Naive B cell (primary cell): ENCODE measurements at regions not wholly inside any gene's neighbourhood (a gene's known extent, or its start where the extent isn't known, plus 50 kb on each side); places are given as distances from the start of the nearest gene placed in this dataset.

Experiments used
- ATAC-seq, 2 donors: fragments of 150-1000 bp; cut with Tn5 transposase; 2 replicates each; pipeline ENCODE4 v1.10.0; 2021; ENCODE audit warnings: low read depth in 2 of 2, mild to moderate bottlenecking in 2 of 2, moderate library complexity in 2 of 2
- DNase-seq: peaks from one replicate; pipeline ENCODE4 v3.0.0; 2022
- H3K27ac Mint-ChIP-seq, 6 donors: one replicate each; pipeline ENCODE4 v1.8.0; 2020 to 2022; ENCODE audit warnings: mild to moderate bottlenecking in 6 of 6, mixed read lengths in 6 of 6, moderate library complexity in 5 of 6, inconsistent platforms in 2 of 6
- H3K27me3 Mint-ChIP-seq, 3 donors: one replicate each; pipeline ENCODE4 v1.8.0; 2021 to 2022; ENCODE audit warnings: mixed read lengths in 3 of 3, mild to moderate bottlenecking in 1 of 3
- H3K36me3 Mint-ChIP-seq, 2 donors: one replicate each; pipeline ENCODE4 v1.8.0; 2020 to 2022; ENCODE audit warnings: mixed read lengths in 2 of 2, inconsistent platforms in 1 of 2, mild to moderate bottlenecking in 1 of 2
- H3K4me1 Mint-ChIP-seq, 3 donors: one replicate each; pipeline ENCODE4 v1.8.0; 2020 to 2022; ENCODE audit warnings: mixed read lengths in 3 of 3, inconsistent platforms in 1 of 3, mild to moderate bottlenecking in 1 of 3, moderate library complexity in 1 of 3
- H3K4me3 Mint-ChIP-seq, 8 donors: one replicate each; pipeline ENCODE4 v1.8.0; 2020 to 2022; ENCODE audit warnings: mild to moderate bottlenecking in 8 of 8, mixed read lengths in 8 of 8, moderate library complexity in 8 of 8, inconsistent platforms in 2 of 8
- H3K9me3 Mint-ChIP-seq, 7 donors: one replicate each; pipeline ENCODE4 v1.8.0; 2020 to 2022; ENCODE audit warnings: mixed read lengths in 7 of 7, mild to moderate bottlenecking in 5 of 7, inconsistent platforms in 2 of 7, moderate library complexity in 1 of 7

DNA sequence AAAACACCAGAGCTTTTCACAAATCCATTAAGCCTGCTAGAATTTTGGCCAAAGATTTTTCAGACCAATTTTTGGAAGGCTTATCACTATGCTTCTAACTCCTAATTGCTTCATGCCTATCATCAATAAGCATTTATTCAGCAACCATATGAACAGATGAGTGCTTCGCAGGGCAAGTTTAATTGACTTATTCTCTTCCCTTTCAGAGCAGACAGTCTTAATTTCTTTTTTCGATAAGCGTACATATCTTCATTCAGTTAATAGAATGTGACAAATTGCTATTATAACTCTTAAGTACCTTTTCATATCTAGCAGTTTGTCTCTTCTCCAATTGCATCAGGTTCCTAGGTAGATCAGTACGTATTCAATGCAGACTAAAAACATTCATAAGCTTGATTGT is 298.4 kb upstream of the ANO5 start:
- Mint-ChIP-seq H3K4me1 (no peaks in the 10 kb centered on the region), H3K4me3 (no peak overlapping the region), H3K27me3 (no peaks in the 10 kb centered on the region), H3K36me3 (no peaks in the 10 kb centered on the region), H3K9me3 (peaks cover 0 to 7% (median 1%) of the 10 kb centered on the region in 7 donors), H3K27ac (no peak overlapping the region)
- DNase-seq (no peak), ATAC-seq (no peak)

DNA sequence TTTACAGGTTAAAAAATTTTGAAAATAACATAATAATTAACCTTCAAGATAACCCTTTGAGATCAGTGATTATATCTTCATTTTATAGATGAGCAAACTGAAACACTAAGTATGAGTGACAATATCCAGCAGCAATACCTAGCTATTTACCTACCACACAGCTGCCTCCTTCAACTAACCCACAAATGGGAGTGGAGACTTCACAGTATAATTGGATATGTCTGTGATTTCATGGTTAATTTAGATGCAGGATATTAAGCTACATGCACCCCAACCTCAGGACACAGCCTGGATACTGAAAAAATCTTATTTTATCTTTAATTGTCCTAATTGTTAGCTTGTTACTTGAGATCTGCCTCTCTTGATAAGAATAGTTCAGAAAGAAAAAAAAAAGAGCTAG is 297.2 kb upstream of the ANO5 start:
- H3K4me3 Mint-ChIP-seq: no peak overlapping the region
- peaks cover 0 to 8% (median under 1%) of the 10 kb centered on the region in 7 donors for H3K9me3 Mint-ChIP-seq
- DNase-seq (no peak), ATAC-seq (no peak)
- no peak overlapping the region for H3K27ac Mint-ChIP-seq
- no peaks in the 10 kb centered on the region for H3K27me3 Mint-ChIP-seq
- no peaks in the 10 kb centered on the region for H3K4me1 Mint-ChIP-seq
- no peaks in the 10 kb centered on the region for H3K36me3 Mint-ChIP-seq

DNA sequence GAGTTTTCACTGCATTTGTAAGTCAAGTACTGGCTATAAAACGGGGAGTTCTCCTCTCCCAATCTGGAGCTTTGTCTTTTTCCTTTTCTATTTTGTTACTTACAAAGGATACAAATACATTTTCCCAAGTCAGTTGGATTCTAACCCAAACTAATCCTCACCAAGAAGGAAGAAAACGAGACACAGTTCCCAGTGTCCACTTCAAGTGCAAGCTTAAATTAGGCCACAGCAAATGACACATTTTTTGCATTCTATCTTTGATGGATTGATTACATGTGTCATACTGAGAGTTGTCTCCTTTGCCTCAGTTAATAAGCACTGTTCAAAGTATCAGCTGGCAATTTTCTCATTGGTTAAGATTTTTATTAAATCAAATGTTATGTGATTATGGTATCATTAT is 296.7 kb upstream of the ANO5 start:
- peaks cover 0 to 6% (median 0%) of the 10 kb centered on the region in 7 donors for H3K9me3 Mint-ChIP-seq
- no peaks in the 10 kb centered on the region for H3K4me1 Mint-ChIP-seq
- no peaks in the 10 kb centered on the region for H3K36me3 Mint-ChIP-seq
- no peak overlapping the region for H3K27ac Mint-ChIP-seq
- no peak overlapping the region for H3K4me3 Mint-ChIP-seq
- no peaks in the 10 kb centered on the region for H3K27me3 Mint-ChIP-seq
- ATAC-seq (no peak), DNase-seq (no peak)

DNA sequence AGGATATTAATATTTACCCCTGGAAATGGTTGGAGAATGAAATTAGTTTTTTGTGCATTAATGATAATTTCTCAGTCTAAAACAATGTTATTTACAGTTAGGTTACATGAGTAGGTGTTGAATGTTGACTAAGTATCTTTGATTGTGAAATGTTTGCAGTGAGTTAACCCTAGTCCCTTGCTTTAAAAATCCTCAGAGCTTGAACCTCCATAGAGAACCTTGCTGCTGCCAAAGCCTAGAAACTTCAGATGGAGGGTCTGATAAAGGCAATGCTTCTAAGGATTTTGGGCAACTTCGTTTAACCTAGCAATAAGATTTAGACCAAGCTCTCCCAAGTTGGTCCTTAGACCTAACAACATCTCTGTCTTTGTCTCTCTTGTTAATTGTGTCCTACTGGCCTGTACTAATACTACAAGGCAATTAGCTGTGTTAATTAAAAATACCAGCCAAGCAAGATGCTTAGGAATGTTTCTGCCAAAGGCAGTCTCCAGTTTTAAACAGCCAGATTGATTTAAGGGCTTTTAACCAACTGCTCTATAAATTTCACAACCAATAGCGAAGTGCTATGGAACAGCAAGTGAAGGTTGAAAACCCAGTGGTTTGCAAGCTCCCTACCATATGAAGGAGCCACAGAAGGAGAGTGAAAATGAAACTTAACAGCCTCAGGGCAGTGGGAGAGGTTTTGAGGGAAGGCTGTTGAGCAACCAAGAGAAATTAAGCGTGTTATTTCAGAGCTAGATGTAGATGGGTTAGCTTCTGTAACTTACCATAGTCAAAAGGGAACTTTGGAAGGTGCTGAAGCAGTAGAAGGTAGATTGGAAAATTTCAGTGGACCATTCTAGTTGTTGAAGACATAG is 295.9 kb upstream of the ANO5 start:
- H3K4me3 Mint-ChIP-seq: no peak overlapping the region
- no peak overlapping the region for H3K27ac Mint-ChIP-seq
- no peaks in the 10 kb centered on the region for H3K27me3 Mint-ChIP-seq
- H3K4me1 Mint-ChIP-seq: no peaks in the 10 kb centered on the region
- DNase-seq: no peak
- peaks cover 0 to 6% (median 0%) of the 10 kb centered on the region in 7 donors for H3K9me3 Mint-ChIP-seq
- no peak for ATAC-seq
- no peaks in the 10 kb centered on the region for H3K36me3 Mint-ChIP-seq

DNA sequence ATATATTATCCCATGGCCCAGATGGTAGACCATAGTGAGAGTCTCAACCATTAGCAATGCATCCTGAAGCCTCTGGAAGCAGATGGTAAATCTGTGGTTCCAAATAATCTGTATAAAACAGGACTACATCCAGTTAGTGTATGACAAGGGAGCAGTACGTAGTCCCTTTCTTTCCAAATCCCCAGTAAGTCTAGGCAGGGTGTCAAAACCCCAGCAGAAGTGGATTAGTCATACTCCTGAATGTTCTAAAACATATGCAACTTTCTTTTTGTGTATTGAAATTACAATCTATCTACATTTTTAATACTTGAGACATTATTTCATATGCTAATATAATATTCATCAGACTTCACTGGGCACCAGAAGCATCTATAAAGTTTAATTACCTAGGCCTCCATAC is 295.1 kb upstream of the ANO5 start:
- no peak for ATAC-seq
- Mint-ChIP-seq H3K27me3 (no peaks in the 10 kb centered on the region), H3K9me3 (peaks cover 0 to 6% (median 0%) of the 10 kb centered on the region in 7 donors), H3K27ac (no peak overlapping the region), H3K4me3 (no peak overlapping the region), H3K36me3 (no peaks in the 10 kb centered on the region), H3K4me1 (no peaks in the 10 kb centered on the region)
- no peak for DNase-seq

DNA sequence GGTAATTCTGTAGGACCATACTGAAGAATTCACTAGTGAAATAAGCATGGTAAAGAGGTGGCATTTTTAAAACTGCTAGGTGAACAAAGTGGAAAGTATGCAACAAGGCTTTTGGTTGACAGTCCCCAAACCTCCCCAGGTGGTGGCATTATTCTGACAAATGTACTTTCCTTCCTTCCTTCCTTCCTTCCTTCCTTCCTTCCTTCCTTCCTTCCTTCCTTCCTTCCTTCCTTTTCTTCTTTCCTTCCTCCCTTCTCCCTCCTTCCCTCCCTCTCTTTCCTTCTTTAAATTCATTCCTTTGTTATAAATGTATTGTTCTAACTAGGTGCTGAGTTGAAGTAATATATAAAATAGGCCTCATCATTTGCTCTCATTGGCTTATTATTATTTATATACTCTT is 284.7 kb upstream of the ANO5 start:
- ATAC-seq: no peak
- no peak overlapping the region for H3K4me3 Mint-ChIP-seq
- H3K27me3 Mint-ChIP-seq: no peaks in the 10 kb centered on the region
- peaks cover 0 to 17% (median 5%) of the 10 kb centered on the region in 7 donors for H3K9me3 Mint-ChIP-seq
- no peak for DNase-seq
- no peaks in the 10 kb centered on the region for H3K4me1 Mint-ChIP-seq
- H3K36me3 Mint-ChIP-seq: no peaks in the 10 kb centered on the region
- H3K27ac Mint-ChIP-seq: no peak overlapping the region

DNA sequence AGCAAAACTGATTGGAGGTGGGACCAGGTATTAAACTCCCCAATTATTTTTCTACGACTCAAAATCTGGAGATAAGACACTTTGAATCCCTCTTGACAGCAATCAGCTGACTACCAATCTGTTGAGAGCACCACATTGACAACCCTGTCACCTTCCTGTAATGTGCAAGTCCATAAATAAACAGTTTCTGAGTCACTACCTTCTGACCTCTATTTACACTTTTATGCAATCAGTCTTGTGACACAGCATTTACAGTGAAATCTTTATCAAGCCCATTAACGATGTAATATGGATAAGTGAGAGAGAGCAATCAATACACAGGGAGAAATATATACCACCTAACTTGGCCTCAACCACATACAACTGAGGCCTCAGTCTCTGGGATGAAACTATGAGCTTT is 283.7 kb upstream of the ANO5 start:
- H3K4me1 Mint-ChIP-seq: no peaks in the 10 kb centered on the region
- H3K27me3 Mint-ChIP-seq: no peaks in the 10 kb centered on the region
- H3K9me3 Mint-ChIP-seq: peaks cover 0 to 19% (median 4%) of the 10 kb centered on the region in 7 donors
- no peak overlapping the region for H3K4me3 Mint-ChIP-seq
- DNase-seq (no peak), ATAC-seq (no peak)
- no peaks in the 10 kb centered on the region for H3K36me3 Mint-ChIP-seq
- no peak overlapping the region for H3K27ac Mint-ChIP-seq

DNA sequence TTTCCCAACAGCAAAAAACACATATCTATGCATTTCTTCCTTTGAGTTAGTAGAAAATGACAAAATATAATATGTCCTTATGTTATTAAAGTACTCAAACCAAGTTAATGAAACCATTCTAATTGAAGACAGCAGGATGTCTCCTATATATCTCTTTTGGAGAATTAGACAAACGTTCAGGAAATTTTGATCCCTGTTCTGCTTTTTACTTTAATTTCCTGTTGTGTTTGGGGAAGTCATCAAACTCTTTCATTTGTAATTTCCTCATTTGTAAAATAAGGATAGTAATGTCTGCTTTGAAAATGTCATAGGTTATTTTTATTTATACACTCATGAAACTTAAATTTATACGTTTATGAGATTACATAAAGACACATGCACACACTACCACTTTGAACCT is 281.8 kb upstream of the ANO5 start:
- Mint-ChIP-seq H3K27ac (no peak overlapping the region), H3K4me3 (no peak overlapping the region), H3K9me3 (peaks cover 0 to 16% (median 6%) of the 10 kb centered on the region in 7 donors), H3K4me1 (no peaks in the 10 kb centered on the region), H3K27me3 (no peaks in the 10 kb centered on the region), H3K36me3 (no peaks in the 10 kb centered on the region)
- ATAC-seq: no peak
- DNase-seq: no peak

DNA sequence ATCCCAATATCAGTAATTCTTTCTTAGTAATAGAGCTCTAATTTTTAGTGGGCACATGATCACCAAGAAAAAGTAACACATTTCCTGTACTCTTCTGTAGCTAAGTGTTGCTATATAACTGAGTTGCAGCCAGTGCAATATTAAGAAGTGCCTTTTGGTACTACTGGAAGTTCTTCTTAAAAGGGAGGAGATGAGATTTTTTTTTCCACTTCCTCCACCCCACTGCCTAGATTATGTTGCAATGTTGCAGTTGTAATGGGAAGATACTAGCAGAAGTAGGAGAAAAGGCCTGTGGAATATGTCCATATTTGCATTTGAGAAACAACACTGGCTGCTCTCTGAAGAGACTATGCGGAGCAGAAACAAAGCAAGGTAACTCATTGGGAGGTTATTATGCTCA is 280.6 kb upstream of the ANO5 start:
- no peak for ATAC-seq
- DNase-seq: no peak
- Mint-ChIP-seq H3K36me3 (no peaks in the 10 kb centered on the region), H3K9me3 (peaks cover 0 to 17% (median 7%) of the 10 kb centered on the region in 7 donors), H3K27ac (no peak overlapping the region), H3K4me1 (no peaks in the 10 kb centered on the region), H3K27me3 (no peaks in the 10 kb centered on the region), H3K4me3 (no peak overlapping the region)

DNA sequence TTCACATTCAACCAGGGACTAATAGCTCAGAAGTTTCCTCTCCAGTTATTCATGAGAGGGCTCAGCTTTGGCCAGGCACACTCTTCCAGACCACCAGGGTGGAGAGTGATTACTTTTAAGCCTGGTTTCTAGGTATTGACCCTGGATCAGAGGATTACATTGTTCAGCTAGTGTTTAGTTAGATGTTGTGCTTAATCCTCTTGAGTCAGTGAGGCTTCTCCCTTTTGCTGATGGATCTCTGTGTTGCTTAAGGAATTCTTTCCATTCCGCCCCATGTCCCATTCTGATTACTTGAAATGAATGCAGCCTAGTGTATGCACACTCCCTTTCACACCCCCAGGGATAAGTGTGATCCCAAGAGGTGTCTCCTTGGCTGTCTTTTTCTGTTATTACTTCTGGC is 271.7 kb upstream of the ANO5 start:
- H3K4me1 Mint-ChIP-seq: no peaks in the 10 kb centered on the region
- no peak overlapping the region for H3K4me3 Mint-ChIP-seq
- H3K36me3 Mint-ChIP-seq: peaks cover 0 to 4% of the 10 kb centered on the region in 2 donors
- H3K27me3 Mint-ChIP-seq: no peaks in the 10 kb centered on the region
- DNase-seq (no peak), ATAC-seq (no peak)
- H3K27ac Mint-ChIP-seq: no peak overlapping the region
- H3K9me3 Mint-ChIP-seq: peaks cover 0 to 3% (median 0%) of the 10 kb centered on the region in 7 donors

DNA sequence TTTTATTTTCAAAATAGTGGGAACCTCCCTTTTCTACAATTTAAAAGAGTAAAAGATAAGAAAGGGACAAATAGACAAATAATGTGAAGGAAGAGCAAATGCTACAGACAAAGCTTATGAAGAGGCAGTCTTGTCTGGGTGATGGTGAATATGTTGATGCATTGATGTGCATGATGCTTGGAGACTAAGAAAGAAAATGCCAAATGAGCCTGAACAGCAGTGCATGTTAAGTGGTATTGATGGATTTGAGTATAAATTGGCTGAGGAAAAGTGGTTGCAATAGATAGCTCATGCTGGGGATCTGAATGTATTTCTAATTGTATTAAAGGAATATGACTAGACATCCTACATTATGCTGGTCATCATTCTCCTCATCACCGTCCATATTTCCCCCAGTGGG is 268.6 kb upstream of the ANO5 start:
- Mint-ChIP-seq H3K27me3 (no peaks in the 10 kb centered on the region), H3K27ac (peak overlapping the region in 1 of 6 donors; percentile 19), H3K4me1 (no peaks in the 10 kb centered on the region), H3K4me3 (no peak overlapping the region), H3K9me3 (peaks cover 0 to 2% (median 0%) of the 10 kb centered on the region in 7 donors), H3K36me3 (peaks cover 0 to 4% of the 10 kb centered on the region in 2 donors)
- no peak for ATAC-seq
- no peak for DNase-seq

DNA sequence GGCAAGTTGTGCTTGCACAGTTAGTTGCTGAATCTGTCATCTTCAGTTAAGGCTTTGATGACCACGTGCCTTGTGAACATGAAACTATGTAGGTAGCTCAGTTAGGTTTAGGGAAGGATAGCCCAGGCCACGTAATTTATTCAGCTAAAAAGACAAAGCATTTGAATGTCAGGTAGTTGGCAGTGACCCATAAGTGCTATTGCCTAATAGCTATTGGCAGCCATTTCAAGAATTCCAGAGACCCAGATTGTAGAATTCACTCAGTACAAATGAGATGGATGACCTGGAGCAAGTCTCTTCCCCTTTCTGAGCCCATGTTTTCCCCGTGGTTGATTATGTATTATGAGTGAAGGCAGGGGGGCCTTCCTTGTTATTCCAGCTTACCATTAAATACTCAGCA is 265.3 kb upstream of the ANO5 start:
- Mint-ChIP-seq H3K4me1 (no peaks in the 10 kb centered on the region), H3K27me3 (no peaks in the 10 kb centered on the region), H3K9me3 (peaks cover 0 to 2% (median 0%) of the 10 kb centered on the region in 7 donors), H3K36me3 (no peaks in the 10 kb centered on the region), H3K27ac (no peak overlapping the region), H3K4me3 (no peak overlapping the region)
- DNase-seq (no peak), ATAC-seq (no peak)

DNA sequence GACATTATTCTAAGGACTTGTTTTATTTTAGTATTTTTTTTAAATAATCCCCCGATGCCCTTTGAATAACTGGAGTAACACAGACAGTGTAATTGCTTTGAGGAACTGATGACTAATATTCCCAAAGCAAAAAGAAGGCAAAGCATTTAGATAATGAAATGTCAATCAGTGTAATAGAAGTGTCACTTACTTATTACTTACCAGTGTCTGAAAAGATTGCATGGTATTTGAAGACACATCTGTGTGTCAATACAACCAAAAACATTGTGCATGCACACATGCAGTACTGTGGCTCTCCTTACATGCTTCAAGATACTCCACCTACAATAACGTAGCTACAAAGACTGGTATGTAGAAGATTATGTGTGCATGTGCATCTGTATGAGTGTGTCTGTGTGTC is 264.0 kb upstream of the ANO5 start:
- H3K27ac Mint-ChIP-seq: no peak overlapping the region

DNA sequence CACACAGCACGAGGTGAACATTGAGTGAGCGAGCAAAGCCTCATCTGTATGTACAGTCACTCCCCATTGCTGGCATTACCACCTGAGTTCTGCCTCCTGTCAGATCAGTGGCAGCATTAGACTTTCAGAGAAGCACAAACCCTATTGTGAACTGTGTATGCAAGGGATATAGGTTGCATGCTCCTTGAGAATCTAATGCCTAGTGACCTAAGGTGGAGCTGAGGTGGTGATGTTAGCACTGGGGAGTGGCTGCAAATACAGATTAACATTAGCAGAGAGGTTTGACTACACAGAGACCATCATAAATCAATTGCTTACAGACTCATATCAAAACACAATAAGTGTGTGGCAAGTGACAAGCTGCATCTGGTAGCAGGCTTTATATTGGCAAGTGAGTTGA is 262.5 kb upstream of the ANO5 start:
- H3K36me3 Mint-ChIP-seq: no peaks in the 10 kb centered on the region
- H3K4me1 Mint-ChIP-seq: no peaks in the 10 kb centered on the region
- H3K27me3 Mint-ChIP-seq: no peaks in the 10 kb centered on the region
- no peak overlapping the region for H3K27ac Mint-ChIP-seq
- peaks cover 0 to 2% (median 0%) of the 10 kb centered on the region in 7 donors for H3K9me3 Mint-ChIP-seq
- no peak overlapping the region for H3K4me3 Mint-ChIP-seq
- DNase-seq (no peak), ATAC-seq (no peak)

More for the DNA sequence above, 264.0 kb upstream of the ANO5 start:
- Mint-ChIP-seq H3K27me3 (no peaks in the 10 kb centered on the region), H3K4me3 (no peak overlapping the region), H3K36me3 (no peaks in the 10 kb centered on the region), H3K9me3 (peaks cover 0 to 2% (median 0%) of the 10 kb centered on the region in 7 donors), H3K4me1 (no peaks in the 10 kb centered on the region)
- DNase-seq (no peak), ATAC-seq (no peak)
